ENCODE measurements at regions not wholly inside any gene's neighbourhood (a gene's known extent, or its start where the extent isn't known, plus 50 kb on each side); places are given as distances from the start of the nearest gene placed in this dataset.

GRCh38 chr13:59584761-59585670 lies 578.7 kb downstream of the DIAPH3 start (continued):
- TF ChIP-seq, protein P1, sequence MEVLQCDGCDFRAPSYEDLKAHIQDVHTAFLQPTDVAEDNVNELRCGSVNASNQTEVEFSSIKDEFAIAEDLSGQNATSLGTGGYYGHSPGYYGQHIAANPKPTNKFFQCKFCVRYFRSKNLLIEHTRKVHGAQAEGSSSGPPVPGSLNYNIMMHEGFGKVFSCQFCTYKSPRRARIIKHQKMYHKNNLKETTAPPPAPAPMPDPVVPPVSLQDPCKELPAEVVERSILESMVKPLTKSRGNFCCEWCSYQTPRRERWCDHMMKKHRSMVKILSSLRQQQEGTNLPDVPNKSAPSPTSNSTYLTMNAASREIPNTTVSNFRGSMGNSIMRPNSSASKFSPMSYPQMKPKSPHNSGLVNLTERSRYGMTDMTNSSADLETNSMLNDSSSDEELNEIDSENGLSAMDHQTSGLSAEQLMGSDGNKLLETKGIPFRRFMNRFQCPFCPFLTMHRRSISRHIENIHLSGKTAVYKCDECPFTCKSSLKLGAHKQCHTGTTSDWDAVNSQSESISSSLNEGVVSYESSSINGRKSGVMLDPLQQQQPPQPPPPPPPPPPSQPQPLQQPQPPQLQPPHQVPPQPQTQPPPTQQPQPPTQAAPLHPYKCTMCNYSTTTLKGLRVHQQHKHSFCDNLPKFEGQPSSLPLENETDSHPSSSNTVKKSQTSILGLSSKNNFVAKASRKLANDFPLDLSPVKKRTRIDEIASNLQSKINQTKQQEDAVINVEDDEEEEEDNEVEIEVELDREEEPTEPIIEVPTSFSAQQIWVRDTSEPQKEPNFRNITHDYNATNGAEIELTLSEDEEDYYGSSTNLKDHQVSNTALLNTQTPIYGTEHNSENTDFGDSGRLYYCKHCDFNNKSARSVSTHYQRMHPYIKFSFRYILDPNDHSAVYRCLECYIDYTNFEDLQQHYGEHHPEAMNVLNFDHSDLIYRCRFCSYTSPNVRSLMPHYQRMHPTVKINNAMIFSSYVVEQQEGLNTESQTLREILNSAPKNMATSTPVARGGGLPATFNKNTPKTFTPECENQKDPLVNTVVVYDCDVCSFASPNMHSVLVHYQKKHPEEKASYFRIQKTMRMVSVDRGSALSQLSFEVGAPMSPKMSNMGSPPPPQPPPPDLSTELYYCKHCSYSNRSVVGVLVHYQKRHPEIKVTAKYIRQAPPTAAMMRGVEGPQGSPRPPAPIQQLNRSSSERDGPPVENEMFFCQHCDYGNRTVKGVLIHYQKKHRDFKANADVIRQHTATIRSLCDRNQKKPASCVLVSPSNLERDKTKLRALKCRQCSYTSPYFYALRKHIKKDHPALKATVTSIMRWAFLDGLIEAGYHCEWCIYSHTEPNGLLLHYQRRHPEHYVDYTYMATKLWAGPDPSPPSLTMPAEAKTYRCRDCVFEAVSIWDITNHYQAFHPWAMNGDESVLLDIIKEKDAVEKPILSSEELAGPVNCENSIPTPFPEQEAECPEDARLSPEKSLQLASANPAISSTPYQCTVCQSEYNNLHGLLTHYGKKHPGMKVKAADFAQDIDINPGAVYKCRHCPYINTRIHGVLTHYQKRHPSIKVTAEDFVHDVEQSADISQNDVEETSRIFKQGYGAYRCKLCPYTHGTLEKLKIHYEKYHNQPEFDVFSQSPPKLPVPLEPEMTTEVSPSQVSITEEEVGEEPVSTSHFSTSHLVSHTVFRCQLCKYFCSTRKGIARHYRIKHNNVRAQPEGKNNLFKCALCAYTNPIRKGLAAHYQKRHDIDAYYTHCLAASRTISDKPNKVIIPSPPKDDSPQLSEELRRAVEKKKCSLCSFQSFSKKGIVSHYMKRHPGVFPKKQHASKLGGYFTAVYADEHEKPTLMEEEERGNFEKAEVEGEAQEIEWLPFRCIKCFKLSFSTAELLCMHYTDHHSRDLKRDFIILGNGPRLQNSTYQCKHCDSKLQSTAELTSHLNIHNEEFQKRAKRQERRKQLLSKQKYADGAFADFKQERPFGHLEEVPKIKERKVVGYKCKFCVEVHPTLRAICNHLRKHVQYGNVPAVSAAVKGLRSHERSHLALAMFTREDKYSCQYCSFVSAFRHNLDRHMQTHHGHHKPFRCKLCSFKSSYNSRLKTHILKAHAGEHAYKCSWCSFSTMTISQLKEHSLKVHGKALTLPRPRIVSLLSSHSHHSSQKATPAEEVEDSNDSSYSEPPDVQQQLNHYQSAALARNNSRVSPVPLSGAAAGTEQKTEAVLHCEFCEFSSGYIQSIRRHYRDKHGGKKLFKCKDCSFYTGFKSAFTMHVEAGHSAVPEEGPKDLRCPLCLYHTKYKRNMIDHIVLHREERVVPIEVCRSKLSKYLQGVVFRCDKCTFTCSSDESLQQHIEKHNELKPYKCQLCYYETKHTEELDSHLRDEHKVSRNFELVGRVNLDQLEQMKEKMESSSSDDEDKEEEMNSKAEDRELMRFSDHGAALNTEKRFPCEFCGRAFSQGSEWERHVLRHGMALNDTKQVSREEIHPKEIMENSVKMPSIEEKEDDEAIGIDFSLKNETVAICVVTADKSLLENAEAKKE (CRISPR knock-in tag; IDR thresholded peaks at IDR 0.05), result no peak
- no peak for TF ChIP-seq EZH2phosphoT487 (IDR thresholded peaks at IDR 0.05; ENCODE audit: unreplicated experiment)

- Mint-ChIP-seq H3K27me3 (ENCODE audit: insufficient read depth, low read depth, poor library complexity) (peaks cover 11% of the 10 kb centered on the region), H3K27ac (peak overlapping the region; percentile 12), H3K9me3 (peaks cover 16% of the 10 kb centered on the region), H3K4me1 (peaks cover 58% of the 10 kb centered on the region), H3K4me3 (no peak overlapping the region), H3K36me3 (ENCODE audit: low read depth) (peaks cover 20% of the 10 kb centered on the region)
- Histone ChIP-seq H3K4me1 (ENCODE audit: insufficient read depth) (peaks cover 44% of the 10 kb centered on the region), H2AFZ (no peak overlapping the region), H3K79me2 (replicated peaks; ENCODE audit: insufficient read depth) (no peaks in the 10 kb centered on the region), H3F3A (replicated peaks; ENCODE audit: low read depth) (no peaks in the 10 kb centered on the region), H3K9me2 (ENCODE audit: insufficient read depth) (no peaks in the 10 kb centered on the region), H3K27me3 (ENCODE audit: insufficient read depth) (peaks cover 33% of the 10 kb centered on the region; the same call in 1 of the 2 replicates), H3K4me2 (peak overlapping the region; percentile 1), H3K4me3 (no peak overlapping the region), H3K27ac (ENCODE audit: low read depth) (no peak overlapping the region), H3K36me3 (ENCODE audit: insufficient read depth) (no peaks in the 10 kb centered on the region), H4K20me1 (replicated peaks; ENCODE audit: insufficient read depth) (no peaks in the 10 kb centered on the region)
- DNase-seq (ENCODE audit: low spot score), result no peak
- peak; percentile 52 for ATAC-seq
- TF ChIP-seq NANOG (IDR thresholded peaks at IDR 0.05; ENCODE audit: borderline replicate concordance), result no peak
- TF ChIP-seq, protein P1 (CRISPR knock-in tag; IDR thresholded peaks at IDR 0.05), result peak; percentile 47; the same call in 1 of the 2 replicates
These were observed 576.7 kb downstream of the DIAPH3 start for GRCh38 chr13:59587030-59587429.

All from GM23338 (cell line).